Progenitor cell of endocrine pancreas (in vitro differentiated cells): ENCODE measurements at regions not wholly inside any gene's neighbourhood (a gene's known extent, or its start where the extent isn't known, plus 50 kb on each side); places are given as distances from the start of the nearest gene placed in this dataset.

Source experiments
- DNase-seq: peaks from one replicate; pipeline ENCODE4 v3.0.0; 2021; ENCODE audit warnings: low spot score; ENCODE audit not compliant: unreplicated experiment
- H3K27ac Mint-ChIP-seq: 2 replicates; pipeline ENCODE4 v1.8.0; 2021; ENCODE audit warnings: mild to moderate bottlenecking, moderate library complexity, mixed read lengths
- H3K27me3 Mint-ChIP-seq: 2 replicates; pipeline ENCODE4 v1.8.0; 2021; ENCODE audit warnings: mixed read lengths
- H3K36me3 Mint-ChIP-seq: 2 replicates; pipeline ENCODE4 v1.8.0; 2022; ENCODE audit warnings: mixed read lengths; ENCODE audit not compliant: insufficient read depth
- H3K4me1 Mint-ChIP-seq: 2 replicates; pipeline ENCODE4 v1.8.0; 2021; ENCODE audit warnings: low read depth, mixed read lengths
- H3K4me3 Mint-ChIP-seq: 2 replicates; pipeline ENCODE4 v1.8.0; 2021; ENCODE audit warnings: low read depth, mild to moderate bottlenecking, moderate library complexity, mixed read lengths
- H3K9me3 Mint-ChIP-seq: 2 replicates; pipeline ENCODE4 v1.8.0; 2021; ENCODE audit warnings: low read depth, mixed read lengths
- CTCF ChIP-seq: fragments of 200-600 bp; sonication (generic); IDR thresholded peaks from one replicate; pipeline ENCODE4 v1.5.0; 2021; ENCODE audit warnings: antibody characterized with exemption, mild to moderate bottlenecking; ENCODE audit not compliant: unreplicated experiment

- Mint-ChIP-seq H3K36me3 (no peaks in the 10 kb centered on the region), H3K27me3 (no peaks in the 10 kb centered on the region), H3K4me1 (peaks cover 22% of the 10 kb centered on the region), H3K4me3 (no peak overlapping the region), H3K27ac (no peak overlapping the region), H3K9me3 (no peaks in the 10 kb centered on the region)
- no peak for DNase-seq
- TF ChIP-seq CTCF: no peak
Observed at GRCh38 chr10:65323802-65324201, 1602.0 kb upstream of the LRRTM3 start.

- Mint-ChIP-seq H3K9me3 (no peaks in the 10 kb centered on the region), H3K36me3 (no peaks in the 10 kb centered on the region), H3K4me3 (no peak overlapping the region), H3K27me3 (no peaks in the 10 kb centered on the region), H3K27ac (no peak overlapping the region), H3K4me1 (peaks cover 4% of the 10 kb centered on the region)
- no peak for TF ChIP-seq CTCF
- no peak for DNase-seq
Observed at GRCh38 chr10:65325913-65326312, 1599.9 kb upstream of the LRRTM3 start.

- peaks cover 3% of the 10 kb centered on the region for H3K4me1 Mint-ChIP-seq
- H3K27ac Mint-ChIP-seq: no peak overlapping the region
- no peaks in the 10 kb centered on the region for H3K27me3 Mint-ChIP-seq
- no peak for DNase-seq
- no peaks in the 10 kb centered on the region for H3K36me3 Mint-ChIP-seq
- no peak for TF ChIP-seq CTCF
- H3K4me3 Mint-ChIP-seq: no peak overlapping the region
- no peaks in the 10 kb centered on the region for H3K9me3 Mint-ChIP-seq
Observed at GRCh38 chr10:65328486-65328885, 1597.3 kb upstream of the LRRTM3 start.

DNA sequence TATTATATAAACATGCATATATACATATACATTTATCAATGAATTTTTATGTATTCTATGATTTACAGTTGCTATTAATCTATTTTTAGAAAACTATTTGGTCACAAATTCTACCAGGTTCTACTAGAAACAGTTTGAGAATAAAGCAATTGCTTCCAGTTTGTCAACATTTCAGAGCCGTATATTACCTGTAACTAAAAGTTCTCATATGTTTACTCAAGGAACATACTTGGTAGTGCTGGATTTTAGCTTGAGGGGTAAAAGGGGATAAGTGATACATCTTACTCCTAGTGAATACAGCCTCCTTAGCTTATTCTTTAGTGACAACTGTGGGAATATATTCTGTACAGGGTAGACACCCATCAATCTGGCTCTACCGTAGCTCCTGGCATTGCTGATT, 1590.5 kb upstream of the LRRTM3 start:
- Mint-ChIP-seq H3K4me3 (no peak overlapping the region), H3K36me3 (no peaks in the 10 kb centered on the region), H3K27ac (no peak overlapping the region), H3K4me1 (peaks cover 3% of the 10 kb centered on the region), H3K27me3 (no peaks in the 10 kb centered on the region), H3K9me3 (no peaks in the 10 kb centered on the region)
- no peak for TF ChIP-seq CTCF
- DNase-seq: no peak

GRCh38 chr10:65340340-65340739, 1585.5 kb upstream of the LRRTM3 start:
- DNase-seq: no peak
- Mint-ChIP-seq H3K4me1 (peaks cover 8% of the 10 kb centered on the region), H3K9me3 (no peaks in the 10 kb centered on the region), H3K27me3 (no peaks in the 10 kb centered on the region), H3K27ac (no peak overlapping the region), H3K36me3 (no peaks in the 10 kb centered on the region), H3K4me3 (no peak overlapping the region)
- no peak for TF ChIP-seq CTCF
